Suprapubic skin (tissue), 4 donors: ENCODE measurements at regions not wholly inside any gene's neighbourhood (a gene's known extent, or its start where the extent isn't known, plus 50 kb on each side); places are given as distances from the start of the nearest gene placed in this dataset.

Source experiments
- DNase-seq, 2 donors: peaks; one replicate each; pipeline ENCODE4 v3.0.0-alpha.2; 2019; ENCODE audit warnings: low spot score in 2 of 2
- H3K27ac ChIP-seq: fragments of 200-600 bp; sonication (generic); one replicate; pipeline ENCODE4 v1.5.1; 2019
- H3K27me3 ChIP-seq: fragments of 200-600 bp; sonication (generic); one replicate; pipeline ENCODE4 v1.5.1; 2019
- H3K36me3 ChIP-seq: fragments of 200-600 bp; sonication (generic); one replicate; pipeline ENCODE4 v1.5.1; 2019
- H3K4me1 ChIP-seq: fragments of 200-600 bp; sonication (generic); one replicate; pipeline ENCODE4 v1.5.1; 2019
- H3K4me3 ChIP-seq: fragments of 200-600 bp; sonication (generic); one replicate; pipeline ENCODE4 v1.5.1; 2019; ENCODE audit warnings: mild to moderate bottlenecking
- H3K9me3 ChIP-seq: fragments of 200-600 bp; sonication (generic); one replicate; pipeline ENCODE4 v1.5.1; 2019
- EP300 ChIP-seq: sonication (generic); formaldehyde crosslinking; IDR thresholded peaks from one replicate; pipeline ENCODE4 v1.6.1; 2017; ENCODE audit warnings: antibody characterized with exemption
- POLR2A ChIP-seq, 2 donors: fragments of 450-650 bp; IDR thresholded peaks; one replicate each; pipeline ENCODE4 v1.6.1; 2017; ENCODE audit warnings: antibody characterized with exemption in 2 of 2, mild to moderate bottlenecking in 2 of 2, moderate library complexity in 2 of 2
- POLR2AphosphoS5 ChIP-seq, 3 donors: sonication (generic); formaldehyde crosslinking; IDR thresholded peaks; one replicate each; pipeline ENCODE4 v1.6.1; 2017; ENCODE audit warnings: antibody characterized with exemption in 3 of 3
- WGBS: methylation state at CpG from one replicate; pipeline ENCODE4 v1.1.5; 2018; 5-methylcytosine and 5-hydroxymethylcytosine counted together
- TF ChIP-seq, protein P1 (sequence below), 2 donors: fragments of 200-600 bp in 1 of 2; fragments of 450-650 bp in 1 of 2; sonication (generic) in 1 of 2; IDR thresholded peaks; one replicate each; pipeline ENCODE4 v1.5.1; 2016 to 2019; ENCODE audit warnings: antibody characterized with exemption in 2 of 2, mild to moderate bottlenecking in 1 of 2, moderate library complexity in 1 of 2

- Histone ChIP-seq H3K4me1 (peaks cover 9% of the 10 kb centered on the region), H3K9me3 (no peaks in the 10 kb centered on the region), H3K27me3 (no peaks in the 10 kb centered on the region), H3K27ac (no peak overlapping the region), H3K4me3 (no peak overlapping the region), H3K36me3 (no peaks in the 10 kb centered on the region)
- TF ChIP-seq POLR2A (IDR thresholded peaks at IDR 0.05), result no peak
- no peak for TF ChIP-seq POLR2AphosphoS5 (IDR thresholded peaks at IDR 0.05)
- TF ChIP-seq, protein P1, sequence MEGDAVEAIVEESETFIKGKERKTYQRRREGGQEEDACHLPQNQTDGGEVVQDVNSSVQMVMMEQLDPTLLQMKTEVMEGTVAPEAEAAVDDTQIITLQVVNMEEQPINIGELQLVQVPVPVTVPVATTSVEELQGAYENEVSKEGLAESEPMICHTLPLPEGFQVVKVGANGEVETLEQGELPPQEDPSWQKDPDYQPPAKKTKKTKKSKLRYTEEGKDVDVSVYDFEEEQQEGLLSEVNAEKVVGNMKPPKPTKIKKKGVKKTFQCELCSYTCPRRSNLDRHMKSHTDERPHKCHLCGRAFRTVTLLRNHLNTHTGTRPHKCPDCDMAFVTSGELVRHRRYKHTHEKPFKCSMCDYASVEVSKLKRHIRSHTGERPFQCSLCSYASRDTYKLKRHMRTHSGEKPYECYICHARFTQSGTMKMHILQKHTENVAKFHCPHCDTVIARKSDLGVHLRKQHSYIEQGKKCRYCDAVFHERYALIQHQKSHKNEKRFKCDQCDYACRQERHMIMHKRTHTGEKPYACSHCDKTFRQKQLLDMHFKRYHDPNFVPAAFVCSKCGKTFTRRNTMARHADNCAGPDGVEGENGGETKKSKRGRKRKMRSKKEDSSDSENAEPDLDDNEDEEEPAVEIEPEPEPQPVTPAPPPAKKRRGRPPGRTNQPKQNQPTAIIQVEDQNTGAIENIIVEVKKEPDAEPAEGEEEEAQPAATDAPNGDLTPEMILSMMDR (IDR thresholded peaks at IDR 0.05), result no peak
- TF ChIP-seq EP300, result no peak
- 88% methylated on average over 3 of the region's 3 CpGs for WGBS
- no peak for DNase-seq
Measured at GRCh38 chr17:15890279-15890892, 54.5 kb upstream of the ADORA2B start.

DNA sequence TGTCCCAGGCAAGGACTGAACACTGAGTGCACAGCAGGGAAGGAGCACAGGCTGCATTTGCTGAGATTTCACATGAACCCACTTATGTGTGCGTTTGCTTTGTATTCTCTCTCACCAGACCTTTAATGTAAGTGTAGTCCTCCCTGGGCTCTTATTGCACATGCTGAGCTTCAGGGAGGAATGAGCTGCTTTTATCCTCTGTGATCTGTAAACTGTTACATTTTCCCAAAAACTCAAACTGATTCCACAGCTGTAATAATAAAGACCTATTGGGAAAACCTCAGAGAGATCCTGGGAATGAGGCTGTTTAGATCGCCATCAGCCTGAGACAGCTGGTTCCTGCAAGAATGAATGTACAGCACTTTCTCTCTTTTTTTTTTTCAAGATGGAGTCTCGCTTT, 53.6 kb upstream of the ADORA2B start:
- no peak overlapping the region for H3K27ac ChIP-seq
- 90% methylated on average over 3 of the region's 3 CpGs for WGBS
- H3K27me3 ChIP-seq, result no peaks in the 10 kb centered on the region
- H3K4me3 ChIP-seq, result no peak overlapping the region
- TF ChIP-seq, protein P1 (IDR thresholded peaks at IDR 0.05), result no peak
- no peak for TF ChIP-seq POLR2AphosphoS5 (IDR thresholded peaks at IDR 0.05)
- H3K36me3 ChIP-seq, result no peaks in the 10 kb centered on the region
- no peak for DNase-seq
- peaks cover 9% of the 10 kb centered on the region for H3K4me1 ChIP-seq
- H3K9me3 ChIP-seq, result no peaks in the 10 kb centered on the region

- Histone ChIP-seq H3K4me3 (no peak overlapping the region), H3K27me3 (no peaks in the 10 kb centered on the region), H3K9me3 (no peaks in the 10 kb centered on the region), H3K4me1 (peaks cover 9% of the 10 kb centered on the region), H3K36me3 (no peaks in the 10 kb centered on the region), H3K27ac (no peak overlapping the region)
- TF ChIP-seq EP300, result no peak
- TF ChIP-seq POLR2A (IDR thresholded peaks at IDR 0.05), result no peak
- no peak for TF ChIP-seq POLR2AphosphoS5 (IDR thresholded peaks at IDR 0.05)
- TF ChIP-seq, protein P1 (IDR thresholded peaks at IDR 0.05), result no peak
- DNase-seq, result no peak
- 84% methylated on average over 10 of the region's 10 CpGs for WGBS
Measured at GRCh38 chr17:15892244-15892643, 52.7 kb upstream of the ADORA2B start.

- TF ChIP-seq, protein P1 (IDR thresholded peaks at IDR 0.05), result no peak
- TF ChIP-seq POLR2A (IDR thresholded peaks at IDR 0.05), result no peak
- no peak for TF ChIP-seq EP300
- TF ChIP-seq POLR2AphosphoS5 (IDR thresholded peaks at IDR 0.05), result no peak
- no peak for DNase-seq
- Histone ChIP-seq H3K4me3 (no peak overlapping the region), H3K27ac (no peak overlapping the region), H3K36me3 (no peaks in the 10 kb centered on the region), H3K27me3 (no peaks in the 10 kb centered on the region), H3K4me1 (peaks cover 9% of the 10 kb centered on the region), H3K9me3 (no peaks in the 10 kb centered on the region)
- 38% methylated on average over 9 of the region's 9 CpGs for whole genome bisulfite sequencing
Measured at GRCh38 chr17:15892731-15893657, 51.9 kb upstream of the ADORA2B start.

GRCh38 chr17:15893658-15894024, 51.3 kb upstream of the ADORA2B start:
- DNase-seq, result no peak
- Histone ChIP-seq H3K4me3 (no peak overlapping the region), H3K4me1 (peaks cover 9% of the 10 kb centered on the region), H3K36me3 (no peaks in the 10 kb centered on the region), H3K9me3 (no peaks in the 10 kb centered on the region), H3K27me3 (no peaks in the 10 kb centered on the region), H3K27ac (no peak overlapping the region)
- WGBS, result 85% methylated on average over 2 of the region's 2 CpGs
- no peak for TF ChIP-seq EP300
- no peak for TF ChIP-seq POLR2AphosphoS5 (IDR thresholded peaks at IDR 0.05)
- TF ChIP-seq, protein P1 (IDR thresholded peaks at IDR 0.05), result no peak
- TF ChIP-seq POLR2A (IDR thresholded peaks at IDR 0.05), result no peak
